Calu3 (cell line): ENCODE measurements at regions not wholly inside any gene's neighbourhood (a gene's known extent, or its start where the extent isn't known, plus 50 kb on each side); places are given as distances from the start of the nearest gene placed in this dataset.

ENCODE experiments used
- BruUV-seq: library from RNA; stranded (reverse); fragments of 400-500 nt; replicated peaks from 2 replicates; lab custom pipeline; 2021; lab: Mats Ljungman, UMichigan
- CTCF ChIA-PET: fragments of 300-600 bp; sonication (Branson Sonifier 250); formaldehyde crosslinking; loops from one replicate; lab custom pipeline; 2022; ENCODE audit warnings: antibody characterized with exemption; lab: Charles Lee
- DNase-seq: peaks from one replicate; pipeline ENCODE4 v3.0.0; 2022
- H3K27ac Mint-ChIP-seq: one replicate; pipeline ENCODE4 v1.8.0; 2022; ENCODE audit warnings: mixed read lengths; ENCODE audit not compliant: unreplicated experiment
- H3K27me3 Mint-ChIP-seq: one replicate; pipeline ENCODE4 v1.8.0; 2022; ENCODE audit warnings: mixed read lengths; ENCODE audit not compliant: unreplicated experiment
- H3K36me3 Mint-ChIP-seq: one replicate; pipeline ENCODE4 v1.8.0; 2022; ENCODE audit warnings: mild to moderate bottlenecking, moderate library complexity, mixed read lengths; ENCODE audit not compliant: insufficient read depth, unreplicated experiment
- H3K4me1 Mint-ChIP-seq: one replicate; pipeline ENCODE4 v1.8.0; 2022; ENCODE audit warnings: mild to moderate bottlenecking, low read depth, mixed read lengths; ENCODE audit not compliant: unreplicated experiment
- H3K4me3 Mint-ChIP-seq: one replicate; pipeline ENCODE4 v1.8.0; 2022; ENCODE audit warnings: mild to moderate bottlenecking, low read depth, moderate library complexity, mixed read lengths; ENCODE audit not compliant: unreplicated experiment
- H3K9me3 Mint-ChIP-seq: one replicate; pipeline ENCODE4 v1.8.0; 2022; ENCODE audit warnings: low read depth, mixed read lengths; ENCODE audit not compliant: unreplicated experiment
- CTCF ChIP-seq: fragments of 200-600 bp; IDR thresholded peaks from one replicate; pipeline ENCODE4 v1.8.0; 2022; ENCODE audit warnings: antibody characterized with exemption; ENCODE audit not compliant: unreplicated experiment
- intact Hi-C: fragments of 100-400 bp; cut with micrococcal nuclease; formaldehyde crosslinking; loops from one replicate; pipeline ENCODE4 v1.10.0; 2022; ENCODE audit not compliant: unreplicated experiment

- no peak overlapping the region for H3K4me3 Mint-ChIP-seq
These were observed 166.4 kb downstream of the PIK3R1 start for GRCh38 chr5:68381909-68382308.

GRCh38 chr5:68382640-68383039 lies 167.1 kb downstream of the PIK3R1 start:
- peak; percentile 14 for DNase-seq
- intact Hi-C loops: no loop called here
- H3K4me1 Mint-ChIP-seq: peaks cover 33% of the 10 kb centered on the region
- TF ChIP-seq CTCF: no peak
- no peak overlapping the region for H3K27ac Mint-ChIP-seq
- H3K27me3 Mint-ChIP-seq: no peaks in the 10 kb centered on the region
- CTCF ChIA-PET: no interaction called here
- no peaks in the 10 kb centered on the region for H3K36me3 Mint-ChIP-seq
- no TSS peak for BruUV-seq
- no peaks in the 10 kb centered on the region for H3K9me3 Mint-ChIP-seq
- no peak overlapping the region for H3K4me3 Mint-ChIP-seq

More at GRCh38 chr5:68381909-68382308, 166.4 kb downstream of the PIK3R1 start:
- Mint-ChIP-seq H3K27ac (no peak overlapping the region), H3K9me3 (no peaks in the 10 kb centered on the region), H3K27me3 (no peaks in the 10 kb centered on the region), H3K36me3 (no peaks in the 10 kb centered on the region), H3K4me1 (peaks cover 33% of the 10 kb centered on the region)
- no peak for DNase-seq
- TF ChIP-seq CTCF: no peak
- intact Hi-C loops: no loop called here
- BruUV-seq: no TSS peak
- CTCF ChIA-PET: no interaction called here

GRCh38 chr5:68383888-68384310 lies 168.3 kb downstream of the PIK3R1 start:
- H3K9me3 Mint-ChIP-seq: no peaks in the 10 kb centered on the region
- intact Hi-C loops: no loop called here
- no peak overlapping the region for H3K27ac Mint-ChIP-seq
- TF ChIP-seq CTCF: no peak
- no peak overlapping the region for H3K4me3 Mint-ChIP-seq
- peak; percentile 6 for DNase-seq
- H3K4me1 Mint-ChIP-seq: peaks cover 33% of the 10 kb centered on the region
- no peaks in the 10 kb centered on the region for H3K36me3 Mint-ChIP-seq
- CTCF ChIA-PET: interaction anchor here (0.6 kb wide), 1 partner anchor 60 kb away, joined by 3 read pairs; no protein-coding TSS in a partner anchor
- BruUV-seq: no TSS peak
- no peaks in the 10 kb centered on the region for H3K27me3 Mint-ChIP-seq

- no peak for DNase-seq
- intact Hi-C loops: no loop called here
- H3K27ac Mint-ChIP-seq: peak overlapping the region; percentile 32
- TF ChIP-seq CTCF: no peak
- no TSS peak for BruUV-seq
- H3K4me1 Mint-ChIP-seq: peaks cover 33% of the 10 kb centered on the region
- no peaks in the 10 kb centered on the region for H3K27me3 Mint-ChIP-seq
- CTCF ChIA-PET: no interaction called here
- no peaks in the 10 kb centered on the region for H3K36me3 Mint-ChIP-seq
- no peak overlapping the region for H3K4me3 Mint-ChIP-seq
- no peaks in the 10 kb centered on the region for H3K9me3 Mint-ChIP-seq
These were observed 169.5 kb downstream of the PIK3R1 start for GRCh38 chr5:68384936-68385594.
